PFSK-1 (cell line): ENCODE measurements at regions not wholly inside any gene's neighbourhood (a gene's known extent, or its start where the extent isn't known, plus 50 kb on each side); places are given as distances from the start of the nearest gene placed in this dataset.

Experiments
- FOXP2 ChIP-seq: optimal IDR thresholded peaks from 2 replicates; pipeline ENCODE3; 2011; ENCODE audit warnings: borderline replicate concordance, control low read depth, inconsistent platforms; ENCODE audit not compliant: insufficient read depth; ENCODE audit errors: extremely low read length, extremely low read depth
- POLR2AphosphoS5 ChIP-seq: IDR thresholded peaks from 2 replicates; pipeline ENCODE4 v1.6.1; 2012; ENCODE audit warnings: low read depth, mild to moderate bottlenecking, control low read depth, low read length, moderate library complexity
- REST ChIP-seq, 2 experiments: IDR thresholded peaks; 2 replicates each; pipeline versions ENCODE4 v1.6.1 to v1.8.0; 2011 to 2012; ENCODE audit warnings: low read depth in 2 of 2, low read length in 2 of 2, control low read depth in 1 of 2, inconsistent platforms in 1 of 2, mild to moderate bottlenecking in 1 of 2, moderate library complexity in 1 of 2; ENCODE audit not compliant: insufficient read depth in 1 of 2
- SIN3A ChIP-seq: IDR thresholded peaks from 2 replicates; pipeline ENCODE4 v1.6.1; 2012; ENCODE audit warnings: mild to moderate bottlenecking, low read length, moderate library complexity, borderline replicate concordance; ENCODE audit not compliant: insufficient read depth
- TAF1 ChIP-seq: IDR thresholded peaks from 2 replicates; pipeline ENCODE4 v1.6.1; 2012; ENCODE audit warnings: low read length, control low read depth, borderline replicate concordance; ENCODE audit not compliant: insufficient read depth

- TF ChIP-seq POLR2AphosphoS5 = no peak
Observed at GRCh38 chr4:129751646-129752045, 655.7 kb downstream of the C4orf33 start.

GRCh38 chr4:129783596-129783995 is 687.6 kb downstream of the C4orf33 start:
- TF ChIP-seq REST (IDR thresholded peaks at IDR 0.05; ENCODE audit: insufficient read depth in 1 of 2, low read depth in 2 of 2, low read length in 2 of 2) = no peak
- TF ChIP-seq TAF1 = no peak
- no peak for TF ChIP-seq POLR2AphosphoS5
- no peak for TF ChIP-seq FOXP2
- TF ChIP-seq SIN3A = no peak

GRCh38 chr4:129788486-129788885 is 692.5 kb downstream of the C4orf33 start:
- no peak for TF ChIP-seq FOXP2
- no peak for TF ChIP-seq REST (IDR thresholded peaks at IDR 0.05; ENCODE audit: insufficient read depth in 1 of 2, low read depth in 2 of 2, low read length in 2 of 2)
- TF ChIP-seq TAF1 = no peak
- no peak for TF ChIP-seq SIN3A
- TF ChIP-seq POLR2AphosphoS5 = no peak

GRCh38 chr4:129804461-129804981 is 708.6 kb downstream of the C4orf33 start:
- TF ChIP-seq TAF1 = no peak
- TF ChIP-seq REST (IDR thresholded peaks at IDR 0.05; ENCODE audit: insufficient read depth in 1 of 2, low read depth in 2 of 2, low read length in 2 of 2) = no peak
- no peak for TF ChIP-seq SIN3A
- no peak for TF ChIP-seq FOXP2
- TF ChIP-seq POLR2AphosphoS5 = no peak

- TF ChIP-seq POLR2AphosphoS5 (no peak), TAF1 (no peak), FOXP2 (no peak), SIN3A (no peak), REST (IDR thresholded peaks at IDR 0.05; ENCODE audit: insufficient read depth in 1 of 2, low read depth in 2 of 2, low read length in 2 of 2) (no peak)
Observed at GRCh38 chr4:129806986-129807385, 711.0 kb downstream of the C4orf33 start.

GRCh38 chr4:129808242-129808641 is 712.3 kb downstream of the C4orf33 start:
- TF ChIP-seq REST (IDR thresholded peaks at IDR 0.05; ENCODE audit: insufficient read depth in 1 of 2, low read depth in 2 of 2, low read length in 2 of 2) (no peak), TAF1 (no peak), SIN3A (no peak), FOXP2 (no peak), POLR2AphosphoS5 (no peak)
